Brain microvascular endothelial cell (primary cell): ENCODE measurements at regions not wholly inside any gene's neighbourhood (a gene's known extent, or its start where the extent isn't known, plus 50 kb on each side); places are given as distances from the start of the nearest gene placed in this dataset.

ENCODE experiments used
- DNase-seq: peaks from one replicate; pipeline ENCODE4 v3.0.0-alpha.2; 2020
- H3K27ac ChIP-seq: fragments of 250-450 bp; sonication (Bioruptor Pico); 2 replicates; pipeline ENCODE4 v1.5.1; 2020; ENCODE audit warnings: mild to moderate bottlenecking, moderate library complexity
- H3K27me3 ChIP-seq: fragments of 250-450 bp; sonication (Bioruptor Pico); replicated peaks from 2 replicates; pipeline ENCODE4 v1.5.1; 2020; ENCODE audit warnings: mild to moderate bottlenecking
- H3K36me3 ChIP-seq: fragments of 250-450 bp; sonication (Bioruptor Pico); replicated peaks from 2 replicates; pipeline ENCODE4 v1.5.1; 2020; ENCODE audit warnings: mild to moderate bottlenecking
- H3K4me3 ChIP-seq: 2 replicates; pipeline ENCODE4 v1.5.1; 2011; ENCODE audit warnings: low read depth, mild to moderate bottlenecking, control low read depth, low read length, moderate library complexity
- in situ Hi-C: cut with HindIII; loops from 2 replicates; pipeline ENCODE4 v1.10.0; 2017; ENCODE audit warnings: low sequenced_read_pairs, low pct_ligation_motif_present
- TF ChIP-seq, protein P1 (sequence below): IDR thresholded peaks from 2 replicates; pipeline ENCODE4 v1.5.1; 2011; ENCODE audit warnings: low read depth, mild to moderate bottlenecking, moderate library complexity, low read length, control low read depth, inconsistent platforms; ENCODE audit errors: missing control alignments

DNA sequence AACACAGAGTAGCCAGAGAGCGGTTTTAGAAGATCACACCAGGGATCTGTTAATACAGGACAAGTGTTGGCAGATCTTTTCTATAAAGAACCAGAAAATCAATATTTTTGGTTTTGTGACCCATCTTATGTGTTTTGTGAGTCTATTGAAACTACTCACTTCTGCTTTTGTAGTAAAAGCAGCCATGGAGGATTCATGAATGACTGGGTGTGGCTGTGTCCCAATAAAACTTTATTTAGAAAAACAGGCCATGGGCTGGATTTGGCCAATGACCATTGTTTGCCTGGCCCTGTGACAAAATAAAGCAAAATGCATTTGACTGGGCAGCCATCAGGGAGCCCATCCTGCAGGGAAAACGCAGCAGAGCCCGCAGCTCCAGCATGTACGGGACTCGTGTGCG lies 99.9 kb upstream of the ADRA2C start:
- Histone ChIP-seq H3K27ac (no peak overlapping the region), H3K27me3 (peaks cover 4% of the 10 kb centered on the region), H3K4me3 (no peak overlapping the region), H3K36me3 (no peaks in the 10 kb centered on the region)
- TF ChIP-seq, protein P1, sequence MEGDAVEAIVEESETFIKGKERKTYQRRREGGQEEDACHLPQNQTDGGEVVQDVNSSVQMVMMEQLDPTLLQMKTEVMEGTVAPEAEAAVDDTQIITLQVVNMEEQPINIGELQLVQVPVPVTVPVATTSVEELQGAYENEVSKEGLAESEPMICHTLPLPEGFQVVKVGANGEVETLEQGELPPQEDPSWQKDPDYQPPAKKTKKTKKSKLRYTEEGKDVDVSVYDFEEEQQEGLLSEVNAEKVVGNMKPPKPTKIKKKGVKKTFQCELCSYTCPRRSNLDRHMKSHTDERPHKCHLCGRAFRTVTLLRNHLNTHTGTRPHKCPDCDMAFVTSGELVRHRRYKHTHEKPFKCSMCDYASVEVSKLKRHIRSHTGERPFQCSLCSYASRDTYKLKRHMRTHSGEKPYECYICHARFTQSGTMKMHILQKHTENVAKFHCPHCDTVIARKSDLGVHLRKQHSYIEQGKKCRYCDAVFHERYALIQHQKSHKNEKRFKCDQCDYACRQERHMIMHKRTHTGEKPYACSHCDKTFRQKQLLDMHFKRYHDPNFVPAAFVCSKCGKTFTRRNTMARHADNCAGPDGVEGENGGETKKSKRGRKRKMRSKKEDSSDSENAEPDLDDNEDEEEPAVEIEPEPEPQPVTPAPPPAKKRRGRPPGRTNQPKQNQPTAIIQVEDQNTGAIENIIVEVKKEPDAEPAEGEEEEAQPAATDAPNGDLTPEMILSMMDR, result no peak
- in situ Hi-C loops, result no loop called here
- DNase-seq, result no peak

DNA sequence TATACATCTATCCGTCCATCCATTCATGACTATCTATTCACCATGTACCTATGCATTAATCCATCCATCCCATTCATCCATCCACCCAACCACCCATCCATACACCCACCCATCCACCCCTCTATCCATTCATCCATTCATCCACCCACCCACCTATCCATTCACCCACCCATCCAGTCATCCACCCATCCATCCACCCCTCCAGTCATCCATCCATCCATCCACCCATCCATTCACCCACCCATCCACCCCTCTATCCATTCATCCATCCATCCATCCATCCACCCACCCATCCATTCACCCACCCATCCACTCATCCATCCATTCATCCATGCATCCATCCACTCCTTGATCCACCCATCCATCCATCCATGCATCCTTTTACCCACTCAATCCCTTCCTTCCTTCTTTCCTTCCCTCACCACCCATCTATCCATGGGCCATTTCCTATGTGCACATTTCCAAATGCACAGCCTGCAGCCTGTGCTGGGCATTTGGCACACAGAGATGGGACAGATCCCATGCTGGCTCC lies 100.8 kb upstream of the ADRA2C start:
- in situ Hi-C loops, result no loop called here
- H3K27ac ChIP-seq, result no peak overlapping the region
- no peaks in the 10 kb centered on the region for H3K36me3 ChIP-seq
- TF ChIP-seq, protein P1, result no peak
- no peak for DNase-seq
- peaks cover 9% of the 10 kb centered on the region for H3K27me3 ChIP-seq
- H3K4me3 ChIP-seq, result no peak overlapping the region

DNA sequence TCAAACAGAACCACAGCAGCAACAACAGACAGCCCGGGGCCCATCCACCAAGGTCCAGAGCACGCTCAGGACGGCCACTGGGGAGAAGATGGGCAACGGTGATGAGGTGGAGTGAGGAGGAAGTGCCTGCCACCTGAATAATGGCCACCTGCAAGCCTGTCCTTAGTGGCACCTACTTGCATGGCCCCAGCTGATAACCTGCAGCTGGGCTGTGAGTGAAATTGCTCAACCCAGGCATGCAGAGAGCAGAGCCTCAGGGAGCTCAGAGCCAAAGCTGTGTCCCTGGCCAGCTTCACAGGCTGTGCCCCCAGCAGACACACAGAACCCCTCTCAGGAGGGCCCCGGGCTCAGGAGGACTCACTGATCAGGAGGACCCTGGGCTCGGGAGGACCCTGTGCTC lies 102.4 kb upstream of the ADRA2C start:
- DNase-seq, result no peak
- TF ChIP-seq, protein P1, result no peak
- Histone ChIP-seq H3K4me3 (no peak overlapping the region), H3K36me3 (no peaks in the 10 kb centered on the region), H3K27me3 (peaks cover 9% of the 10 kb centered on the region), H3K27ac (no peak overlapping the region)
- in situ Hi-C loops, result no loop called here

DNA sequence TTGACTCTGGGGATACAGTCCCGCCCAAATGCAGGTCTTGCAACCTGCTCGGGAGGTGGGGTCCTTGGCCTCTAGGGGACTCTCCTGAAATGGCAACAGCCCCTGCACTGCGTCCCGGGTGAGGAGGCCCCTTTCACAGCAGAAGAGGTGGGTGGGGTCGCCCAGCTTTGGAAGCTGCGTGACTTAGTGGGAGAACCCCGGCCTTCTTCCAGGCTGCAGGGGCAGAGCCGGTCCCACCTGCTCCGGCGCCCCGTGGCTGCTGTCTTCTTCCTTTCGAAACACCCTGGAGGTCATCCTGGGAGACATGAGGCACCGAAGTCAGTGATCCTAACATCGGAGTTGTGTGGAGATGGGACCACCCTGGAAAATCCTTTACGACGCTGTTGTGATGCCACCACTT lies 103.7 kb upstream of the ADRA2C start:
- DNase-seq, result no peak
- TF ChIP-seq, protein P1, result no peak
- in situ Hi-C loops, result no loop called here
- H3K36me3 ChIP-seq, result no peaks in the 10 kb centered on the region
- no peak overlapping the region for H3K27ac ChIP-seq
- peaks cover 9% of the 10 kb centered on the region for H3K27me3 ChIP-seq
- H3K4me3 ChIP-seq, result no peak overlapping the region

DNA sequence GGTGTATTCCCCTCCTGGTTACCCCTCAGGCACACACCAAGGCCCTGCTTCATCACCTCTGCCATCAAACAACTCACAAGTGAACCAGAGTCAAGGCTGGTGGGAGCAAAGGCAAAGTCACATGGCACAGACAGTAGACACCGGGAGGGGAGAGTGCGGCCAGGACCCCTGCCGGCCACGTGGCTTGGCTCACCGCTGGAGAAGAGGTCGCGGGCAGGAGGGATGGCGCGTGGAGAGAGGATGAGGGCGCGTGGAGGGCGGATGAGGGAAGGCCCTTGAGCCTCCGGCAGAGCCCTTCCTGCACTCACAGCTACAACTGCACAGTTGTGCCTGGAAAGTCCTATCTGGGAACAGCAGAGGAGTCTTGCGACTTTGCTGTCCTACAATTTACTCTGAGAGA lies 104.2 kb upstream of the ADRA2C start:
- no peaks in the 10 kb centered on the region for H3K36me3 ChIP-seq
- in situ Hi-C loops, result no loop called here
- H3K4me3 ChIP-seq, result no peak overlapping the region
- TF ChIP-seq, protein P1, result no peak
- H3K27me3 ChIP-seq, result peaks cover 9% of the 10 kb centered on the region
- no peak for DNase-seq
- H3K27ac ChIP-seq, result no peak overlapping the region

DNA sequence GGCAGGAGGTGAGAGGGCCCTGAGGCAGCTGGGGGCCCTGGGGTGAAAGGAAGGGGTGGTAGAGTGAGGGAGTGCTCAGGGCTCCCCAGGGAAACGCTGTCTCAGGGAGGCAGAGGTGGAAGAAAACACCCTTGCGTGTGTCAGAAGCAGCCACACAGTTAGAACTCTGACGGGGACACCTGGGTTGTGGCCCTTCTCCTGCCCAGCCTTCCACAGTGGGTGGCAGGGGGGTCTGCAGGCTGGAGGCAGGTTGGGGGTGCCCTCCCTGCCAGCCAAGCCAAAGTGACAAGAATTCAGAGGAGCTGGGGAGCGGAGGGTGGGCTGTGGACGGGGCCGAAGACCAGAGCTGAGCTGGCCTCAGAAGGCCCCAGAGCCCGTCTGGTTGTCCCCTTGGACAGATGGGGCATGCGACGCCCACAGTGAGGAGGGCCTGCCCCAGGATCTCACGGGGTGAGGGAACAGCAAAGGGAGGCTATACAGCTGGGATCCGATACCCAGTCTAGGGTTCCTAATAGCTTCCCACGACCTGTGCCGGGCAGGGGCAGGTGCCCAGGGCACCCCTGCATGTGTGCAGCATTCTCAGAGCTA lies 105.2 kb upstream of the ADRA2C start:
- Histone ChIP-seq H3K36me3 (no peaks in the 10 kb centered on the region), H3K4me3 (no peak overlapping the region), H3K27ac (no peak overlapping the region), H3K27me3 (peaks cover 9% of the 10 kb centered on the region)
- TF ChIP-seq, protein P1, result no peak
- in situ Hi-C loops, result no loop called here
- no peak for DNase-seq
